DND-41 (cell line): ENCODE measurements at regions not wholly inside any gene's neighbourhood (a gene's known extent, or its start where the extent isn't known, plus 50 kb on each side); places are given as distances from the start of the nearest gene placed in this dataset.

Experiments used
- EZH2 ChIP-seq: IDR thresholded peaks from 3 replicates; pipeline ENCODE4 v1.6.1; 2012; ENCODE audit warnings: borderline replicate concordance, low read depth, mild to moderate bottlenecking, moderate library complexity, low read length, inconsistent platforms; ENCODE audit not compliant: severe bottlenecking
- TF ChIP-seq, protein P1 (sequence below): IDR thresholded peaks from 2 replicates; pipeline ENCODE4 v1.5.1; 2012; ENCODE audit warnings: borderline replicate concordance, low read length, moderate library complexity, mild to moderate bottlenecking; ENCODE audit not compliant: poor library complexity, severe bottlenecking; ENCODE audit errors: extremely low read depth

DNA sequence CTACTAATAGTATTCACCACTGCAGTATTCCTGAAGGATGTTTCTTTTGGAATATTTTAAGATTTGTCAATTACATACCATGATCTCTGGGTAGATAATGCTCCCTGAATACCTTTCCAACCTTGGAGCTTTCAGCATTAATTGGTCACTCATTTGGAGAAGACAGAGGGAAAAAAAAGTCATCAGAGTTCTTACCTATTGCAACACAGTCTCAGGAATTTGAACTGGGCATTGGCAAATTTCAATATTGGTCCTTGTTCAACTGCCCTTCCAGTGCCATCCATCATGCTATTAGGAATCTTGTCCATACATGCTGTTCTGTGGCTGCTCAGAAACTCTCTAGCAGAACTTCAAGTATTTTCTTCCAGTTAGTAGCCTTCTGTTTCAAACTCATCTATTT, 83.6 kb upstream of the KCNJ3 start:
- TF ChIP-seq, protein P1, sequence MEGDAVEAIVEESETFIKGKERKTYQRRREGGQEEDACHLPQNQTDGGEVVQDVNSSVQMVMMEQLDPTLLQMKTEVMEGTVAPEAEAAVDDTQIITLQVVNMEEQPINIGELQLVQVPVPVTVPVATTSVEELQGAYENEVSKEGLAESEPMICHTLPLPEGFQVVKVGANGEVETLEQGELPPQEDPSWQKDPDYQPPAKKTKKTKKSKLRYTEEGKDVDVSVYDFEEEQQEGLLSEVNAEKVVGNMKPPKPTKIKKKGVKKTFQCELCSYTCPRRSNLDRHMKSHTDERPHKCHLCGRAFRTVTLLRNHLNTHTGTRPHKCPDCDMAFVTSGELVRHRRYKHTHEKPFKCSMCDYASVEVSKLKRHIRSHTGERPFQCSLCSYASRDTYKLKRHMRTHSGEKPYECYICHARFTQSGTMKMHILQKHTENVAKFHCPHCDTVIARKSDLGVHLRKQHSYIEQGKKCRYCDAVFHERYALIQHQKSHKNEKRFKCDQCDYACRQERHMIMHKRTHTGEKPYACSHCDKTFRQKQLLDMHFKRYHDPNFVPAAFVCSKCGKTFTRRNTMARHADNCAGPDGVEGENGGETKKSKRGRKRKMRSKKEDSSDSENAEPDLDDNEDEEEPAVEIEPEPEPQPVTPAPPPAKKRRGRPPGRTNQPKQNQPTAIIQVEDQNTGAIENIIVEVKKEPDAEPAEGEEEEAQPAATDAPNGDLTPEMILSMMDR: no peak
- no peak for TF ChIP-seq EZH2
